SK-N-SH (cell line): ENCODE measurements at regions not wholly inside any gene's neighbourhood (a gene's known extent, or its start where the extent isn't known, plus 50 kb on each side); places are given as distances from the start of the nearest gene placed in this dataset.

Experiments used
- EP300 ChIP-seq, 2 experiments: IDR thresholded peaks; 2 replicates each; pipeline versions ENCODE4 v1.4.0 to v1.6.1; 2012; ENCODE audit warnings: borderline replicate concordance in 1 of 2, low read depth in 1 of 2, low read length in 1 of 2
- RCOR1 ChIP-seq: fragments of 150-350 bp; IDR thresholded peaks from 2 replicates; pipeline ENCODE4 v1.6.1; 2017; ENCODE audit warnings: antibody characterized with exemption, low read length
- TF ChIP-seq, protein P1 (sequence below): fragments of 200-600 bp; sonication (generic); IDR thresholded peaks from 2 replicates; pipeline ENCODE4 v1.6.1; 2017; ENCODE audit warnings: antibody characterized with exemption, mild to moderate bottlenecking, moderate library complexity

DNA sequence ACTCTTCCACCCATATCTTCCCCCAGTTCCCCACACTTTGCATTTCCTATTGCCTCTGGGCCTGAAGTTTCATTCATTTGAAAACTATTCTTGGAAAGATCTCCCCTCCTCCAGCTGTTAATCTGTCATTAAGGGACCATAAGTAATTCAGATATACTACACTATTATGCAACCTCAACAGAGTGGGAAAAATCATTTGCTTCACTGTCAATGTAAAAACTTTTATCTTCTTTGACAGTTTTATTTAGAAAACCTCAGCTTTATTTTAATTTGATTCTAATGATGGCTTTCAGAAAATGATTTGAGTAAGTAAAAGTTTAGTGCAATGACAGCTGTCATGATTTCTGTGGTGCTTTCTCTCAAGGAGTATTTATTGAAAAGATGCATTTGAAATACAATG is 435.3 kb upstream of the KCNMB2 start:
- TF ChIP-seq RCOR1 (no peak), EP300 (IDR thresholded peaks at IDR 0.05; ENCODE audit: borderline replicate concordance in 1 of 2, low read depth in 1 of 2, low read length in 1 of 2) (no peak)
- TF ChIP-seq, protein P1, sequence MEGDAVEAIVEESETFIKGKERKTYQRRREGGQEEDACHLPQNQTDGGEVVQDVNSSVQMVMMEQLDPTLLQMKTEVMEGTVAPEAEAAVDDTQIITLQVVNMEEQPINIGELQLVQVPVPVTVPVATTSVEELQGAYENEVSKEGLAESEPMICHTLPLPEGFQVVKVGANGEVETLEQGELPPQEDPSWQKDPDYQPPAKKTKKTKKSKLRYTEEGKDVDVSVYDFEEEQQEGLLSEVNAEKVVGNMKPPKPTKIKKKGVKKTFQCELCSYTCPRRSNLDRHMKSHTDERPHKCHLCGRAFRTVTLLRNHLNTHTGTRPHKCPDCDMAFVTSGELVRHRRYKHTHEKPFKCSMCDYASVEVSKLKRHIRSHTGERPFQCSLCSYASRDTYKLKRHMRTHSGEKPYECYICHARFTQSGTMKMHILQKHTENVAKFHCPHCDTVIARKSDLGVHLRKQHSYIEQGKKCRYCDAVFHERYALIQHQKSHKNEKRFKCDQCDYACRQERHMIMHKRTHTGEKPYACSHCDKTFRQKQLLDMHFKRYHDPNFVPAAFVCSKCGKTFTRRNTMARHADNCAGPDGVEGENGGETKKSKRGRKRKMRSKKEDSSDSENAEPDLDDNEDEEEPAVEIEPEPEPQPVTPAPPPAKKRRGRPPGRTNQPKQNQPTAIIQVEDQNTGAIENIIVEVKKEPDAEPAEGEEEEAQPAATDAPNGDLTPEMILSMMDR: no peak
